ENCODE measurements at regions not wholly inside any gene's neighbourhood (a gene's known extent, or its start where the extent isn't known, plus 50 kb on each side); places are given as distances from the start of the nearest gene placed in this dataset.

DNA sequence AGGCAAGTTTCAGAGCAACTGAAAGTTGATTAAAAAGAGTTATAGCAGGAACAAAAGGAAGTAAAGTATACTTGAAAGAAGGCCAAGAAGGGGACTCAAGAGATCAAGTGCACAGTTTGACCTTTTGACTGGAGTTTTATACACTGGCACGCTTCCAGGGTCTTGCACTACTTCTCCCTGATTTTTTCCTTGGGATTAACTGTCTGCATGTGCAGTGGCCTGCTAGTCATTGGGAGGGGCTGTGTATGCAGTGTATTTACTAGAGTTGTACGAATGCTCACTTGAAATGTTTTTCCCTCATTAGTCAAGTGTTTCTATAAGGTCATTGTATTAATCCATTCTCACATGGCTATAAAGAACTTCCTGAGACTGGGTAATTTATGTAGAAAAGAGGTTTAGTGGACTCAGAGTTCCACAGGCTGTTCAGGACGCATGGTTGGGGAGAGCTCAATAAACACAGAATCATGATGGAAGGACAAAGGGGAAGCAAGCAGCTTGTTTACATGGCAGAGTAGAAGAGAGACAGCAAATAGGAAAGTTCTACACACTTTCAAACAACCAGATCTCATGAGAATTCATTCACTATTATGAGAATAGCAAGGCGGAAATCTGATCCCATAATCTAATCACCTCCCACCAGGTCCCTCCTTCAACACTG lies 571.8 kb downstream of the ZPLD1 start:
- H3K36me3 ChIP-seq, result no peaks in the 10 kb centered on the region
- H3K27me3 ChIP-seq, result no peaks in the 10 kb centered on the region
- H3K9me3 ChIP-seq, result no peaks in the 10 kb centered on the region
- intact Hi-C loops (cut with DNase I), result no loop called here
- no peaks in the 10 kb centered on the region for H3K4me1 ChIP-seq
- WGBS, 2 donors, result 56 to 62% methylated on average over 4 of the region's 4 CpGs
- TF ChIP-seq, protein P1, sequence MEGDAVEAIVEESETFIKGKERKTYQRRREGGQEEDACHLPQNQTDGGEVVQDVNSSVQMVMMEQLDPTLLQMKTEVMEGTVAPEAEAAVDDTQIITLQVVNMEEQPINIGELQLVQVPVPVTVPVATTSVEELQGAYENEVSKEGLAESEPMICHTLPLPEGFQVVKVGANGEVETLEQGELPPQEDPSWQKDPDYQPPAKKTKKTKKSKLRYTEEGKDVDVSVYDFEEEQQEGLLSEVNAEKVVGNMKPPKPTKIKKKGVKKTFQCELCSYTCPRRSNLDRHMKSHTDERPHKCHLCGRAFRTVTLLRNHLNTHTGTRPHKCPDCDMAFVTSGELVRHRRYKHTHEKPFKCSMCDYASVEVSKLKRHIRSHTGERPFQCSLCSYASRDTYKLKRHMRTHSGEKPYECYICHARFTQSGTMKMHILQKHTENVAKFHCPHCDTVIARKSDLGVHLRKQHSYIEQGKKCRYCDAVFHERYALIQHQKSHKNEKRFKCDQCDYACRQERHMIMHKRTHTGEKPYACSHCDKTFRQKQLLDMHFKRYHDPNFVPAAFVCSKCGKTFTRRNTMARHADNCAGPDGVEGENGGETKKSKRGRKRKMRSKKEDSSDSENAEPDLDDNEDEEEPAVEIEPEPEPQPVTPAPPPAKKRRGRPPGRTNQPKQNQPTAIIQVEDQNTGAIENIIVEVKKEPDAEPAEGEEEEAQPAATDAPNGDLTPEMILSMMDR (IDR thresholded peaks at IDR 0.05), result no peak
- TF ChIP-seq POLR2A (IDR thresholded peaks at IDR 0.05), result no peak
- no peak for DNase-seq
- no peak overlapping the region for H3K4me3 ChIP-seq
- no peak overlapping the region for H3K27ac ChIP-seq

DNA sequence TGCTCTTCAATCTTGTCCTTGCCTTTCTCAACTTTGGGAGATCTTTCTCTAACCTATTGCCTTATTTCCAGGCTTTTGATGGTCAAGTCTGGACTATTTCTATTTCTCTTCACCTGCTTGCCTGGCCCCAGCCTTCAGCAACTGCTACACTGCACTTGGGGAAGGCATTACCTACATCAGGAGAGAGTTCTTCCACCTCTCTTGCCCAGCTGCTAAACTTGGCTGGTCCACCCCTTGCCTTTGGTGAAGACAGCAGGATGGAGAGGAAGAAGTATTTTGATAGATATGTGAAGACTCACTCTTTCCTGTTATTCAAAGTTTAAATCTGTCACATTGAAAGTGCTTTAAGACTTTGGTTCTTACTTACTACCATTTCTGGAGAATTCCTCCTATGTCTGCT lies 574.8 kb downstream of the ZPLD1 start:
- no peaks in the 10 kb centered on the region for H3K9me3 ChIP-seq
- no peaks in the 10 kb centered on the region for H3K4me1 ChIP-seq
- no peak overlapping the region for H3K4me3 ChIP-seq
- no peak overlapping the region for H3K27ac ChIP-seq
- DNase-seq, result no peak
- intact Hi-C loops (cut with DNase I), result no loop called here
- TF ChIP-seq, protein P1 (IDR thresholded peaks at IDR 0.05), result no peak
- no peak for TF ChIP-seq POLR2A (IDR thresholded peaks at IDR 0.05)
- H3K27me3 ChIP-seq, result no peaks in the 10 kb centered on the region
- H3K36me3 ChIP-seq, result no peaks in the 10 kb centered on the region

DNA sequence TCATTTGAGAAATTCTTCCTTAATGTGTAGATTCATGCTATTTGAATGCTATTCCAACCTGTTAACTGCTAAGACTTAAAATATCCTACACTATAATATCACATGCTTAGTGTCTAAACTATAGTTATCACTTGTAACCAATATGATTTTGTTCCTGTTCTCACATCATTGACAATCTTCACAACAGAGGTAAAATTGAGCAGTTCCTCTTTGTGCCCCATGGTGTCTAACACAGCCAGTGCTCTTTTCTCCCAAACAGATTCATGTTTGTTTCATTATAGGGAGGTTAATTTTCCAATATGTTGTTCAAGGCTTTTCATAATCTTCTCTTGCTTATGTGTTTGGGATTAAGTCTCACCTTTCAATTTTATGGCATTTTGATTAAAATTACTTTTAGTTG lies 591.1 kb downstream of the ZPLD1 start:
- intact Hi-C loops (cut with DNase I), result no loop called here
- TF ChIP-seq, protein P1 (IDR thresholded peaks at IDR 0.05), result no peak
- TF ChIP-seq POLR2A (IDR thresholded peaks at IDR 0.05), result no peak
- Histone ChIP-seq H3K4me1 (no peaks in the 10 kb centered on the region), H3K9me3 (no peaks in the 10 kb centered on the region), H3K27ac (no peak overlapping the region), H3K36me3 (no peaks in the 10 kb centered on the region), H3K27me3 (no peaks in the 10 kb centered on the region), H3K4me3 (no peak overlapping the region)
- DNase-seq, result no peak

DNA sequence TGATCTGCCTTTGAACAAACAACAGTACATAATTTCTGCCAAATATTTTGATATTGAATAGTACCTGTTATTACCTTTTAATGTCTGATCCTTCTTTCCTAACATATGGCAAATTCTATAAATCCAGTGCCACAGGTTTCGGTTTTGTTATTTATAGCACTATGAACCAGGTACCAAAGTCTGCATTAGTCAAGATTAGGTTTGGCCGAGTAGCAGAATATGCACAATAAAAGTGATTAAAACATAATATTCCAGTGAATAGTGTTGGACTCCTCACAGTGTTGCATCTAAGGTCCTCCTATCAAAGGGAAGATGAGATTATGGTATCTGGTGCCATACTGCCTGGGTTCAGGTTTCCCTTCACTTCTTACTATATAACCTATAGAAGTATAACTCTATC lies 599.0 kb downstream of the ZPLD1 start:
- no peaks in the 10 kb centered on the region for H3K4me1 ChIP-seq
- H3K36me3 ChIP-seq, result no peaks in the 10 kb centered on the region
- no peak overlapping the region for H3K4me3 ChIP-seq
- no peak for DNase-seq
- intact Hi-C loops (cut with DNase I), result no loop called here
- no peaks in the 10 kb centered on the region for H3K9me3 ChIP-seq
- no peaks in the 10 kb centered on the region for H3K27me3 ChIP-seq
- TF ChIP-seq, protein P1 (IDR thresholded peaks at IDR 0.05), result no peak
- no peak for TF ChIP-seq POLR2A (IDR thresholded peaks at IDR 0.05)
- H3K27ac ChIP-seq, result no peak overlapping the region
- WGBS, 2 donors, result 69 to 70% methylated on average over 2 of the region's 2 CpGs

DNA sequence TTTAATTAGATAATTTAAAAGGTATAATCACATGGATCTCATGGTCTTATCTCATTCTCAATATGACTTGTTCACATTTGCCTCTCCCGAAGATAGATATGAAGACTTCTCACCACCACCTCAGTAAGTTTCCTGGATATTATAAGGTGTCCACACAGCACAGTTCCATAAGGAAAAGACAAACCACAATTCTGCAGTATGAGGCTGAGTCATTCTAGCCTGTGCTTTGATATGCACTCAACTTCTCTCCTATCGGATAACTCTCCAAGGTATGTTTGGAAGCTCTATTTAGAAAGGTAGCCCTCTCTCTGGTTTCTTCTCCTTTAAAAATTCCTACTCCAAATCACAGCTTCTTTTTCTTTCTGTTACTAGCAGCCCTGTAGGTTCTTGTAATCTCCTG lies 612.8 kb downstream of the ZPLD1 start:
- no peak for DNase-seq
- 74 to 78% methylated on average over 2 of the region's 2 CpGs for WGBS, 2 donors
- H3K36me3 ChIP-seq, result no peaks in the 10 kb centered on the region
- intact Hi-C loops (cut with DNase I), result no loop called here
- no peak overlapping the region for H3K27ac ChIP-seq
- H3K9me3 ChIP-seq, result no peaks in the 10 kb centered on the region
- H3K4me3 ChIP-seq, result no peak overlapping the region
- no peaks in the 10 kb centered on the region for H3K4me1 ChIP-seq
- no peaks in the 10 kb centered on the region for H3K27me3 ChIP-seq
- TF ChIP-seq, protein P1 (IDR thresholded peaks at IDR 0.05), result no peak
- no peak for TF ChIP-seq POLR2A (IDR thresholded peaks at IDR 0.05)
